WTC11 (cell line): ENCODE measurements at regions not wholly inside any gene's neighbourhood (a gene's known extent, or its start where the extent isn't known, plus 50 kb on each side); places are given as distances from the start of the nearest gene placed in this dataset.
A peak's percentile ranks its signal among the peaks of the same experiment; 100 is the strongest.
"Not testable (repeated sequence)": the region's sequence is repeated elsewhere in the genome, so short reads cannot be mapped to it uniquely, and the experiment has no call there.

ENCODE experiments used
- ATAC-seq: fragments of 200-7000 bp; cut with Tn5 transposase; 2 replicates; pipeline ENCODE4 v1.10.0; 2021; ENCODE audit warnings: mild to moderate bottlenecking, moderate library complexity
- CTCF ChIA-PET: fragments of 300-600 bp; sonication (Branson Sonifier 250); formaldehyde crosslinking; loops from one replicate; lab custom pipeline; 2021; ENCODE audit warnings: antibody characterized with exemption; lab: Charles Lee
- POLR2A ChIA-PET: fragments of 350-600 bp; sonication (Branson Sonifier 250); formaldehyde crosslinking; loops from one replicate; lab custom pipeline; 2021; ENCODE audit warnings: antibody characterized with exemption; lab: Charles Lee
- DNase-seq: peaks from one replicate; pipeline ENCODE4 v3.0.0; 2021; ENCODE audit warnings: low spot score
- H3K27ac Mint-ChIP-seq: 2 replicates; pipeline ENCODE4 v1.8.0; 2021; ENCODE audit warnings: mixed read lengths
- H3K27me3 Mint-ChIP-seq: 2 replicates; pipeline ENCODE4 v1.8.0; 2021; ENCODE audit warnings: low read depth, mild to moderate bottlenecking, moderate library complexity, mixed read lengths
- H3K36me3 Mint-ChIP-seq: 2 replicates; pipeline ENCODE4 v1.8.0; 2021; ENCODE audit warnings: mixed read lengths
- H3K4me1 Mint-ChIP-seq: 2 replicates; pipeline ENCODE4 v1.8.0; 2022; ENCODE audit warnings: mixed read lengths
- H3K4me3 Mint-ChIP-seq: 2 replicates; pipeline ENCODE4 v1.8.0; 2021; ENCODE audit warnings: mild to moderate bottlenecking, moderate library complexity, mixed read lengths
- H3K9me3 Mint-ChIP-seq: 2 replicates; pipeline ENCODE4 v1.8.0; 2021; ENCODE audit warnings: mixed read lengths
- ATF6 ChIP-seq: sonication (generic); formaldehyde crosslinking; IDR thresholded peaks from 2 replicates; pipeline ENCODE4 v1.8.1; 2023; ENCODE audit warnings: mild to moderate bottlenecking, missing genetic modification reagents
- CREM ChIP-seq: sonication (generic); formaldehyde crosslinking; IDR thresholded peaks from 2 replicates; pipeline ENCODE4 v1.8.1; 2022; ENCODE audit warnings: mild to moderate bottlenecking, missing genetic modification reagents, moderate library complexity
- CTCF ChIP-seq: fragments of 200-600 bp; IDR thresholded peaks from 2 replicates; pipeline ENCODE4 v1.8.0; 2022; ENCODE audit warnings: antibody characterized with exemption
- E2F4 ChIP-seq: sonication (generic); formaldehyde crosslinking; IDR thresholded peaks from 2 replicates; pipeline ENCODE4 v1.8.1; 2022; ENCODE audit warnings: low read depth, mild to moderate bottlenecking, moderate library complexity, missing genetic modification reagents, borderline replicate concordance
- EMX1 ChIP-seq: fragments of 250-450 bp; sonication (Bioruptor Pico); IDR thresholded peaks from 2 replicates; pipeline ENCODE4 v1.8.0; 2021; ENCODE audit warnings: mild to moderate bottlenecking
- ESRRA ChIP-seq: sonication (generic); formaldehyde crosslinking; IDR thresholded peaks from 2 replicates; pipeline ENCODE4 v1.8.1; 2022; ENCODE audit warnings: mild to moderate bottlenecking, missing genetic modification reagents, borderline replicate concordance
- ETV6 ChIP-seq: sonication (generic); formaldehyde crosslinking; IDR thresholded peaks from 2 replicates; pipeline ENCODE4 v1.8.1; 2022; ENCODE audit warnings: mild to moderate bottlenecking, missing genetic modification reagents
- GTF2I ChIP-seq: fragments of 250-450 bp; sonication (Bioruptor Pico); conservative IDR thresholded peaks from 2 replicates; pipeline ENCODE4 v1.4.0; 2021; ENCODE audit warnings: mild to moderate bottlenecking
- MLX ChIP-seq: sonication (generic); formaldehyde crosslinking; IDR thresholded peaks from 2 replicates; pipeline ENCODE4 v1.8.1; 2023; ENCODE audit warnings: mild to moderate bottlenecking, missing genetic modification reagents, moderate library complexity
- NR2C2 ChIP-seq: sonication (generic); formaldehyde crosslinking; IDR thresholded peaks from 2 replicates; pipeline ENCODE4 v1.8.0; 2022; ENCODE audit warnings: mild to moderate bottlenecking, missing genetic modification reagents
- PREB ChIP-seq: sonication (generic); formaldehyde crosslinking; IDR thresholded peaks from 2 replicates; pipeline ENCODE4 v1.8.1; 2022; ENCODE audit warnings: mild to moderate bottlenecking, missing genetic modification reagents, moderate library complexity, borderline replicate concordance
- TP53 ChIP-seq: sonication (generic); formaldehyde crosslinking; IDR thresholded peaks from 2 replicates; pipeline ENCODE4 v1.8.1; 2023; ENCODE audit warnings: mild to moderate bottlenecking, missing genetic modification reagents
- ZNF263 ChIP-seq: sonication (generic); formaldehyde crosslinking; IDR thresholded peaks from 2 replicates; pipeline ENCODE4 v1.8.1; 2022; ENCODE audit warnings: low read depth, mild to moderate bottlenecking, moderate library complexity, missing genetic modification reagents
- ZNF416 ChIP-seq: fragments of 250-450 bp; sonication (Bioruptor Pico); IDR thresholded peaks from 2 replicates; pipeline ENCODE4 v1.9.0; 2021; ENCODE audit warnings: mild to moderate bottlenecking, inconsistent platforms

GRCh38 chr3:158026236-158026635 is 80.0 kb downstream of the SHOX2 start:
- peaks cover 10% of the 10 kb centered on the region; the same call in 1 of the 2 replicates for H3K9me3 Mint-ChIP-seq
- no peak overlapping the region for H3K4me3 Mint-ChIP-seq
- no peaks in the 10 kb centered on the region for H3K36me3 Mint-ChIP-seq
- ATAC-seq = no peak
- DNase-seq = no peak
- H3K27ac Mint-ChIP-seq = no peak overlapping the region
- CTCF ChIA-PET = no interaction called here
- POLR2A ChIA-PET = no interaction called here
- no peak for TF ChIP-seq TP53
- no peak for TF ChIP-seq MLX (CRISPR knock-in tag)
- TF ChIP-seq ZNF416 = no peak
- no peak for TF ChIP-seq ETV6
- H3K4me1 Mint-ChIP-seq = no peaks in the 10 kb centered on the region
- no peaks in the 10 kb centered on the region for H3K27me3 Mint-ChIP-seq

GRCh38 chr3:158019897-158020296 is 86.3 kb downstream of the SHOX2 start:
- DNase-seq, ATAC-seq, POLR2A ChIA-PET, H3K27me3 Mint-ChIP-seq, H3K9me3 Mint-ChIP-seq, H3K36me3 Mint-ChIP-seq, CTCF ChIA-PET, H3K27ac Mint-ChIP-seq, H3K4me1 Mint-ChIP-seq: not testable (repeated sequence)
- H3K4me3 Mint-ChIP-seq = peak overlapping the region; percentile 51

DNA sequence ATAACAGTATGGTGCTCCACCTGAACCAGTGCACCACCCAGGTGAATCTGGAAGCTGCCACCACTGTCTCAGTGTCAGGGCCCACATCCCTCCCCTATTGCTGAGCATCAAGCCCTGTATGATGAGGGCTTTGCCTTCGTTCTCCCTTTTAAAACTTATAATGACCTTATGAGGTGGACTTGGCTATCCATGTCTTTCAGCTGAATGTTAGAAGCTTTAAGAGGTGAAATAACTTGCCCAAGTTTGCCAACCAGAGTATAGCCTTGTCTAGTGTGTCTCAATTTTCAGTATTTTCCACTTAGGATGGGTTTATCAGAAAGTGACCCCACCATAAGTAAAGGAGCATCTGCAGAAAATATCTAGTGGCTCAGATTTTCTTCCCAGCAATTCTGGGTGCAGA is 87.8 kb downstream of the SHOX2 start:
- Mint-ChIP-seq H3K36me3 (no peaks in the 10 kb centered on the region), H3K27ac (no peak overlapping the region), H3K27me3 (no peaks in the 10 kb centered on the region), H3K4me1 (peaks cover 3% of the 10 kb centered on the region), H3K9me3 (no peaks in the 10 kb centered on the region), H3K4me3 (no peak overlapping the region)
- DNase-seq (no peak), ATAC-seq (no peak)
- ChIA-PET CTCF (no interaction called here), POLR2A (no interaction called here)
- no peak for TF ChIP-seq CREM (CRISPR knock-in tag)
- no peak for TF ChIP-seq ATF6 (CRISPR knock-in tag)
- no peak for TF ChIP-seq E2F4 (CRISPR knock-in tag)
- TF ChIP-seq ESRRA = no peak
- TF ChIP-seq ZNF263 (CRISPR knock-in tag) = no peak
- no peak for TF ChIP-seq PREB (CRISPR knock-in tag)
- TF ChIP-seq NR2C2 (CRISPR knock-in tag) = no peak
- TF ChIP-seq GTF2I (CRISPR knock-in tag) = no peak
- TF ChIP-seq EMX1 (CRISPR knock-in tag) = no peak

GRCh38 chr3:158012901-158013300 is 93.3 kb downstream of the SHOX2 start:
- peaks cover 36% of the 10 kb centered on the region for H3K9me3 Mint-ChIP-seq
- no peak for TF ChIP-seq CTCF
- H3K4me1 Mint-ChIP-seq = no peaks in the 10 kb centered on the region
- H3K27me3 Mint-ChIP-seq = no peaks in the 10 kb centered on the region; the same call in 1 of the 2 replicates
- no peak overlapping the region for H3K27ac Mint-ChIP-seq
- no peak overlapping the region for H3K4me3 Mint-ChIP-seq
- DNase-seq = no peak
- POLR2A ChIA-PET = no interaction called here
- H3K36me3 Mint-ChIP-seq = peaks cover 23% of the 10 kb centered on the region
- no peak for ATAC-seq
- CTCF ChIA-PET = no interaction called here
